IMR-90 (cell line): ENCODE measurements at regions not wholly inside any gene's neighbourhood (a gene's known extent, or its start where the extent isn't known, plus 50 kb on each side); places are given as distances from the start of the nearest gene placed in this dataset.

ENCODE experiments used
- ATAC-seq: fragments of 200-7000 bp; cut with Tn5 transposase; 2 replicates; pipeline ENCODE4 v1.9.1; 2020; ENCODE audit warnings: low read depth, mild to moderate bottlenecking, moderate library complexity
- BruUV-seq: library from RNA; stranded (reverse); fragments of 400-500 nt; replicated peaks from 2 replicates; lab custom pipeline; 2021; lab: Mats Ljungman, UMichigan
- CTCF ChIA-PET: fragments of 300-600 bp; formaldehyde crosslinking; extraction: SDS; loops from one replicate; lab custom pipeline; 2021; ENCODE audit warnings: antibody characterized with exemption; lab: Yijun Ruan, JAX
- POLR2A ChIA-PET: fragments of 300-600 bp; sonication (Branson Sonifier 250); formaldehyde crosslinking; loops from one replicate; lab custom pipeline; 2022; ENCODE audit warnings: antibody characterized with exemption; ENCODE audit not compliant: unreplicated experiment; lab: Charles Lee
- DNase-seq: peaks from one replicate; pipeline ENCODE4 v3.0.0; 2013
- H2AFZ ChIP-seq: replicated peaks from 2 replicates; pipeline ENCODE3; 2013; ENCODE audit warnings: low read length, mild to moderate bottlenecking; ENCODE audit not compliant: poor library complexity
- H2AK5ac ChIP-seq: 2 replicates; pipeline ENCODE4 v1.6.1; 2013; ENCODE audit warnings: low read depth, low read length, inconsistent platforms
- H2AK9ac ChIP-seq: replicated peaks from 2 replicates; pipeline ENCODE3; 2013; ENCODE audit warnings: mild to moderate bottlenecking, low read depth, low read length, moderate library complexity; ENCODE audit not compliant: poor library complexity
- H2BK120ac ChIP-seq: 2 replicates; pipeline ENCODE4 v1.6.1; 2013; ENCODE audit warnings: low read depth, low read length, inconsistent platforms
- H2BK15ac ChIP-seq: 3 replicates; pipeline ENCODE4 v1.6.1; 2013; ENCODE audit warnings: low read depth, low read length, inconsistent platforms
- H2BK20ac ChIP-seq: 2 replicates; pipeline ENCODE4 v1.6.1; 2013; ENCODE audit warnings: low read depth, mild to moderate bottlenecking, inconsistent platforms, low read length, moderate library complexity
- H2BK5ac ChIP-seq: 2 replicates; pipeline ENCODE4 v1.6.1; 2013; ENCODE audit warnings: mild to moderate bottlenecking, low read depth, low read length, inconsistent platforms; ENCODE audit not compliant: poor library complexity, severe bottlenecking
- H3K14ac ChIP-seq: replicated peaks from 2 replicates; pipeline ENCODE4 v1.6.1; 2013; ENCODE audit warnings: low read depth, low read length, inconsistent platforms
- H3K18ac ChIP-seq: 2 replicates; pipeline ENCODE4 v1.6.1; 2013; ENCODE audit warnings: low read depth, low read length, control low read depth
- H3K23ac ChIP-seq: 2 replicates; pipeline ENCODE4 v1.6.1; 2013; ENCODE audit warnings: low read depth, low read length, inconsistent platforms
- H3K27ac ChIP-seq: 2 replicates; pipeline ENCODE4 v1.5.1; 2013; ENCODE audit warnings: mild to moderate bottlenecking, control low read depth, low read length; ENCODE audit not compliant: insufficient read depth
- H3K27me3 ChIP-seq: 2 replicates; pipeline ENCODE4 v1.6.1; 2013; ENCODE audit warnings: low read length; ENCODE audit not compliant: control insufficient read depth, insufficient read depth
- H3K36me3 ChIP-seq: 2 replicates; pipeline ENCODE4 v1.6.1; 2013; ENCODE audit warnings: low read length, mixed read lengths; ENCODE audit not compliant: control insufficient read depth, insufficient read depth
- H3K4ac ChIP-seq: 2 replicates; pipeline ENCODE4 v1.6.1; 2013; ENCODE audit warnings: low read depth, low read length, inconsistent platforms
- H3K4me1 ChIP-seq: 2 replicates; pipeline ENCODE4 v1.6.1; 2013; ENCODE audit warnings: low read length, mixed read lengths; ENCODE audit not compliant: control insufficient read depth, insufficient read depth
- H3K4me2 ChIP-seq: 2 replicates; pipeline ENCODE4 v1.6.1; 2013; ENCODE audit warnings: low read depth, mild to moderate bottlenecking, control low read depth, low read length, moderate library complexity
- H3K4me3 ChIP-seq: 2 replicates; pipeline ENCODE4 v1.5.1; 2013; ENCODE audit warnings: low read depth, mild to moderate bottlenecking, control low read depth, low read length, moderate library complexity; ENCODE audit not compliant: insufficient read depth
- H3K56ac ChIP-seq: 2 replicates; pipeline ENCODE4 v1.6.1; 2013; ENCODE audit warnings: low read length, inconsistent platforms; ENCODE audit not compliant: insufficient read depth; ENCODE audit errors: extremely low read depth
- H3K79me1 ChIP-seq, 2 experiments: 2 replicates each; pipeline ENCODE4 v1.6.1; 2013; ENCODE audit warnings: low read length in 2 of 2, inconsistent platforms in 1 of 2, low read depth in 1 of 2
- H3K9ac ChIP-seq: 2 replicates; pipeline ENCODE4 v1.6.1; 2013; ENCODE audit warnings: low read depth, low read length, control low read depth
- H3K9me1 ChIP-seq: 2 replicates; pipeline ENCODE4 v1.6.1; 2013; ENCODE audit warnings: low read length, inconsistent platforms; ENCODE audit not compliant: insufficient read depth
- H3K9me3 ChIP-seq: 2 replicates; pipeline ENCODE4 v1.6.1; 2013; ENCODE audit warnings: low read length; ENCODE audit not compliant: control insufficient read depth, insufficient read depth
- H4K20me1 ChIP-seq: 2 replicates; pipeline ENCODE4 v1.6.1; 2013; ENCODE audit warnings: low read length, inconsistent platforms; ENCODE audit not compliant: insufficient read depth
- H4K5ac ChIP-seq: 2 replicates; pipeline ENCODE4 v1.6.1; 2013; ENCODE audit warnings: mild to moderate bottlenecking, low read depth, low read length, control low read depth
- H4K8ac ChIP-seq, 2 experiments: 2 replicates each; pipeline ENCODE4 v1.6.1; 2013; ENCODE audit warnings: low read depth in 2 of 2, low read length in 2 of 2, control low read depth in 1 of 2, inconsistent platforms in 1 of 2
- H4K91ac ChIP-seq: 2 replicates; pipeline ENCODE4 v1.6.1; 2013; ENCODE audit warnings: low read depth, low read length, inconsistent platforms; ENCODE audit not compliant: insufficient read depth
- CHD1 ChIP-seq: IDR thresholded peaks from 2 replicates; pipeline ENCODE4 v1.6.1; 2012; ENCODE audit warnings: low read depth, low read length, improper control_type of control experiment
- MAFK ChIP-seq: IDR thresholded peaks from 2 replicates; pipeline ENCODE4 v1.6.1; 2012; ENCODE audit warnings: low read depth, low read length, improper control_type of control experiment
- MAZ ChIP-seq: IDR thresholded peaks from 2 replicates; pipeline ENCODE4 v1.6.1; 2012; ENCODE audit warnings: low read depth, mild to moderate bottlenecking, low read length, improper control_type of control experiment, moderate library complexity, borderline replicate concordance
- WGBS, 2 experiments: methylation state at CpG; one replicate each; pipeline versions ENCODE4 v1.1.5 to v1.1.7; 2013; ENCODE audit warnings: missing lambda C conversion rate in 2 of 2; ENCODE audit not compliant: insufficient read length in 1 of 2; ENCODE audit errors: extremely low coverage in 2 of 2; 5-methylcytosine and 5-hydroxymethylcytosine counted together
- dilution Hi-C: fragments of 300-500 bp; cut with HindIII; formaldehyde crosslinking; loops from one replicate; pipeline ENCODE4 v1.14.3; 2018; ENCODE audit warnings: low sequenced_read_pairs; ENCODE audit not compliant: unreplicated experiment
- in situ Hi-C: fragments of 300-500 bp; cut with MboI; formaldehyde crosslinking; loops from 3 replicates; pipeline ENCODE4 v1.14.3; 2019; ENCODE audit warnings: low sequenced_read_pairs, inconsistent platforms, mixed read lengths
- intact Hi-C: fragments of 100-400 bp; cut with micrococcal nuclease; formaldehyde crosslinking; loops from 2 replicates; pipeline ENCODE4 v1.10.0; 2022

DNA sequence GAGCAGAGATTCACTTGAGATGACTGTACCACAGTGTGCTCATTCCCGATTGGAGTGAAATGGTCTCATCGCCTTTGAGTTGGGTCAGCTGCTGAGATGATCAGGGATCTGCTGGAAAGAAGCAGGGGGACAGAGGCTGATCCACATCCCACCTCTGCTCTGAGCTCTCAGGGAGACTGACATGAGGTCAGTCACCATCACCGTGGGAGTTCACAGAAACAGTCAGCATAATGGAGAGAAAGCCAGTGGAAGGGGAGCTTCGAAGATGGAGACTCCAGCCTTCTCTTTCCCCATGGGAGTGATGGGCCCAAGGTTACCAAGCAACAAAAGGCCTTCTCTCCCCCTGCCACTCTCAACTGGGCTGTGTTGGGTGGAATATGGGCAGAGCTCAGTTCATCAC is 276.4 kb downstream of the CDK5RAP2 start:
- Histone ChIP-seq H3K36me3 (no peaks in the 10 kb centered on the region), H3K56ac (no peak overlapping the region), H3K9ac (no peak overlapping the region), H3K18ac (no peak overlapping the region), H3K4me1 (no peaks in the 10 kb centered on the region), H2BK120ac (no peak overlapping the region), H2AK5ac (no peak overlapping the region), H3K4me3 (no peak overlapping the region), H2BK20ac (no peak overlapping the region), H3K4ac (no peak overlapping the region), H3K4me2 (no peak overlapping the region), H4K5ac (no peak overlapping the region), H3K79me1 (no peaks in the 10 kb centered on the region), H3K9me1 (no peaks in the 10 kb centered on the region), H2AFZ (no peak overlapping the region), H3K27ac (no peak overlapping the region), H3K14ac (no peak overlapping the region), H2AK9ac (no peak overlapping the region), H3K23ac (no peak overlapping the region), H3K27me3 (no peaks in the 10 kb centered on the region), H3K9me3 (no peaks in the 10 kb centered on the region), H4K8ac (no peak overlapping the region), H4K91ac (no peak overlapping the region), H2BK15ac (no peak overlapping the region), H4K20me1 (no peaks in the 10 kb centered on the region), H2BK5ac (no peak overlapping the region)
- no peak for DNase-seq
- 88% methylated on average over 1 of the region's 4 CpGs; no CpG with 5 or more reads in 1 of the 2 experiments for WGBS, 2 experiments
- ChIA-PET CTCF (no interaction called here), POLR2A (no interaction called here)
- in situ Hi-C loops, result no loop called here
- ATAC-seq, result no peak
- dilution Hi-C loops, result no loop called here
- intact Hi-C loops, result no loop called here
- BruUV-seq, result no TSS peak
- no peak for TF ChIP-seq MAZ
- TF ChIP-seq MAFK, result no peak
- no peak for TF ChIP-seq CHD1
